NB4 (cell line): ENCODE measurements at regions not wholly inside any gene's neighbourhood (a gene's known extent, or its start where the extent isn't known, plus 50 kb on each side); places are given as distances from the start of the nearest gene placed in this dataset.

Experiments used
- MAX ChIP-seq: IDR thresholded peaks from 2 replicates; pipeline ENCODE4 v1.6.1; 2011; ENCODE audit warnings: low read depth, low read length
- MYC ChIP-seq: IDR thresholded peaks from 2 replicates; pipeline ENCODE4 v1.6.1; 2011; ENCODE audit warnings: low read depth, low read length
- POLR2A ChIP-seq: IDR thresholded peaks from 2 replicates; pipeline ENCODE4 v1.6.1; 2011; ENCODE audit warnings: mild to moderate bottlenecking; ENCODE audit not compliant: insufficient read length; ENCODE audit errors: extremely low read depth
- TF ChIP-seq, protein P1 (sequence below): IDR thresholded peaks from one replicate; pipeline ENCODE4 v1.5.1; 2012; ENCODE audit warnings: low read depth, low read length

GRCh38 chr1:164180824-164181223 lies 378.2 kb upstream of the PBX1 start:
- TF ChIP-seq, protein P1, sequence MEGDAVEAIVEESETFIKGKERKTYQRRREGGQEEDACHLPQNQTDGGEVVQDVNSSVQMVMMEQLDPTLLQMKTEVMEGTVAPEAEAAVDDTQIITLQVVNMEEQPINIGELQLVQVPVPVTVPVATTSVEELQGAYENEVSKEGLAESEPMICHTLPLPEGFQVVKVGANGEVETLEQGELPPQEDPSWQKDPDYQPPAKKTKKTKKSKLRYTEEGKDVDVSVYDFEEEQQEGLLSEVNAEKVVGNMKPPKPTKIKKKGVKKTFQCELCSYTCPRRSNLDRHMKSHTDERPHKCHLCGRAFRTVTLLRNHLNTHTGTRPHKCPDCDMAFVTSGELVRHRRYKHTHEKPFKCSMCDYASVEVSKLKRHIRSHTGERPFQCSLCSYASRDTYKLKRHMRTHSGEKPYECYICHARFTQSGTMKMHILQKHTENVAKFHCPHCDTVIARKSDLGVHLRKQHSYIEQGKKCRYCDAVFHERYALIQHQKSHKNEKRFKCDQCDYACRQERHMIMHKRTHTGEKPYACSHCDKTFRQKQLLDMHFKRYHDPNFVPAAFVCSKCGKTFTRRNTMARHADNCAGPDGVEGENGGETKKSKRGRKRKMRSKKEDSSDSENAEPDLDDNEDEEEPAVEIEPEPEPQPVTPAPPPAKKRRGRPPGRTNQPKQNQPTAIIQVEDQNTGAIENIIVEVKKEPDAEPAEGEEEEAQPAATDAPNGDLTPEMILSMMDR: no peak
- no peak for TF ChIP-seq POLR2A
- TF ChIP-seq MYC: no peak
- no peak for TF ChIP-seq MAX
